Ascending aorta (tissue), 2 donors: ENCODE measurements at regions not wholly inside any gene's neighbourhood (a gene's known extent, or its start where the extent isn't known, plus 50 kb on each side); places are given as distances from the start of the nearest gene placed in this dataset.

Experiments
- DNase-seq, 2 donors: peaks; one replicate each; pipeline ENCODE4 v3.0.0-alpha.2; 2019; ENCODE audit warnings: low spot score in 2 of 2
- H3K27ac ChIP-seq, 2 donors: fragments of 200-600 bp; sonication (generic); one replicate each; pipeline ENCODE4 v1.5.1; 2016 to 2017; ENCODE audit warnings: mild to moderate bottlenecking in 1 of 2
- H3K27me3 ChIP-seq: fragments of 200-600 bp; sonication (generic); one replicate; pipeline ENCODE4 v1.5.1; 2017
- H3K36me3 ChIP-seq, 2 donors: fragments of 200-600 bp; sonication (generic); one replicate each; pipeline ENCODE4 v1.5.1; 2016
- H3K4me1 ChIP-seq, 2 donors: fragments of 200-600 bp; sonication (generic); one replicate each; pipeline ENCODE4 v1.5.1; 2016 to 2017; ENCODE audit warnings: mild to moderate bottlenecking in 1 of 2
- H3K4me3 ChIP-seq, 2 donors: fragments of 200-600 bp; sonication (generic); one replicate each; pipeline ENCODE4 v1.5.1; 2016 to 2017; ENCODE audit warnings: mild to moderate bottlenecking in 1 of 2
- H3K9me3 ChIP-seq, 2 donors: fragments of 200-600 bp; sonication (generic); one replicate each; pipeline ENCODE4 v1.5.1; 2016
- CTCF ChIP-seq, 3 experiments: fragments of 200-600 bp in 2 of 3; fragments of 450-650 bp in 1 of 3; sonication (generic) in 2 of 3; IDR thresholded peaks; one replicate each; pipeline ENCODE4 v1.5.1; 2016 to 2019; ENCODE audit warnings: antibody characterized with exemption in 3 of 3, mild to moderate bottlenecking in 1 of 3, moderate library complexity in 1 of 3
- intact Hi-C: fragments of 100-400 bp; cut with DNase I; formaldehyde crosslinking; loops from one replicate; pipeline ENCODE4 v1.15.1; 2023

DNA sequence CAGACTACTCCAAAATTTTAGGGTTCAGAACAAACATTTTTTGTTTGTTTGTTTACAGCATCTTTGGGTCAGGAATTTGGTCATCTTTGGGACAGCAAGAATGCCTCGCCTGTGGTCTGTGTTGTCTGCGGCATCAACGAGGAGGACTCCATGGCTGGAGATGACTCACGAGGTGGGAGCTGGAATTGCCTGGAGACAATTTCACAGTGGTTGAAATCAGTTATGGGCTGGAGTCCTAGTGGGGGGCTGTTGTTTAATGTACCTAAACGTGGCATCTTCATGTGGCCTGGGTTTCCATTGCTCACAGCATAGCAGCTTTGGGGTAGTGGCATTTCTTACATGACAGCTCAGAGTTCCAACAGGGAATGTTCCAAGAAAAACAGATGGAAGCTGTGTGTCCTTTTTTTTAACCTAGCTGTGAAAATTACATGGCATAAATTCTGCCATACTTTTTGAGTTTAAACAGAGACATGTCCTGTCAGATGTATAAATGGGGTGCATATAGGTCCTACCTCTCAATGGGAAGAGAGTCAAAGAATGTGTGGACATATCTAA, 507.3 kb upstream of the CBLB start:
- TF ChIP-seq CTCF (IDR thresholded peaks at IDR 0.05) = no peak
- Histone ChIP-seq H3K9me3 (no peaks in the 10 kb centered on the region), H3K27me3 (no peaks in the 10 kb centered on the region), H3K27ac (no peak overlapping the region), H3K4me3 (no peak overlapping the region), H3K4me1 (no peaks in the 10 kb centered on the region), H3K36me3 (no peaks in the 10 kb centered on the region)
- intact Hi-C loops = no loop called here
- DNase-seq = no peak

- H3K9me3 ChIP-seq = no peaks in the 10 kb centered on the region
- no peak for TF ChIP-seq CTCF (IDR thresholded peaks at IDR 0.05)
- no peaks in the 10 kb centered on the region for H3K27me3 ChIP-seq
- H3K4me1 ChIP-seq = no peaks in the 10 kb centered on the region
- DNase-seq = no peak
- intact Hi-C loops = no loop called here
- H3K4me3 ChIP-seq = no peak overlapping the region
- no peaks in the 10 kb centered on the region for H3K36me3 ChIP-seq
- H3K27ac ChIP-seq = no peak overlapping the region
Observed at GRCh38 chr3:106379251-106379750, 510.5 kb upstream of the CBLB start.

GRCh38 chr3:106380232-106380631, 511.4 kb upstream of the CBLB start:
- TF ChIP-seq CTCF (IDR thresholded peaks at IDR 0.05) = no peak
- Histone ChIP-seq H3K27ac (no peak overlapping the region), H3K4me1 (no peaks in the 10 kb centered on the region), H3K27me3 (no peaks in the 10 kb centered on the region), H3K4me3 (no peak overlapping the region), H3K36me3 (no peaks in the 10 kb centered on the region), H3K9me3 (no peaks in the 10 kb centered on the region)
- intact Hi-C loops = no loop called here
- DNase-seq = no peak

GRCh38 chr3:106381286-106381938, 512.6 kb upstream of the CBLB start:
- H3K27me3 ChIP-seq = no peaks in the 10 kb centered on the region
- H3K4me1 ChIP-seq = no peaks in the 10 kb centered on the region
- no peak for DNase-seq
- H3K4me3 ChIP-seq = no peak overlapping the region
- H3K36me3 ChIP-seq = no peaks in the 10 kb centered on the region
- no peak overlapping the region for H3K27ac ChIP-seq
- intact Hi-C loops = no loop called here
- no peaks in the 10 kb centered on the region for H3K9me3 ChIP-seq
- no peak for TF ChIP-seq CTCF (IDR thresholded peaks at IDR 0.05)

DNA sequence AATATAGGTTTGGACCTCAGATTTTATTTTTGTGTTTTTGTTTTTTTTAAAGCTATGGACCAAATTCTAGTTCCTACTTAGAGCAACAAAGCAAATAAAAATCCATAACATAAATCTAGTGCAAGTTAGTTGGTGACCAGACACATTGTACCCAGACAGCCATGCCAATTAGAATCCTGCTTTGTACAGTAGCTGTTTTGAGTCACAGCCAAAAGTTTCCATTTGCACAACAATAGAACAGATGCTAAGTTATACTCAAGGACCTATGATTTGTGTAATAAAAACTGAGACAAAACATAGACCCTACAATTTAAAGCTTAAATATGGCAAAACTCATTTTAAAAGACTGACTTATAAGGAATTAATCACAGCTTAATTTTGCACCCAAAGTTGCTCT, 513.1 kb upstream of the CBLB start:
- Histone ChIP-seq H3K9me3 (no peaks in the 10 kb centered on the region), H3K27me3 (no peaks in the 10 kb centered on the region), H3K27ac (no peak overlapping the region), H3K4me1 (no peaks in the 10 kb centered on the region), H3K36me3 (no peaks in the 10 kb centered on the region), H3K4me3 (no peak overlapping the region)
- no peak for TF ChIP-seq CTCF (IDR thresholded peaks at IDR 0.05)
- DNase-seq = no peak
- intact Hi-C loops = no loop called here
